ENCODE measurements at regions not wholly inside any gene's neighbourhood (a gene's known extent, or its start where the extent isn't known, plus 50 kb on each side); places are given as distances from the start of the nearest gene placed in this dataset.

DNA sequence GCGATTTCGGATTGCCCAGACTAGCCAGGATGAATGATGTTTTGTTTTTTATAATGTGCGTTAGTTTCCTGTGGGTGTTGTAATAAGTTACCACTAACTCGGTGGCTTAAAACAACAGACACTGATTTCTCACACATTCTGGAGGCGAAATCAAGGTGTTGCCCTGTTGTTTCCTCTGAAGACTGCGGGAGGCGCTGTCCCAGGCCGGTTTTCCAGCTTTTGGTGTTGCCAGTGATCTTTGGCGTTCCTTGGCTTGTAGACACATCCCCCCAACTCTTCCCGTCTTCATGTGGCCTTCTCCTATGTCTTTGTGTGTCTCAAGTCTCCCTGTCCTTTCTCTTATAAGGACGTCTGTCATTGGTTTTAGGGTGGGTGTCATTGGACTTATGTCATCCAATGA is 267.7 kb downstream of the AACS start:
- H3K36me3 Mint-ChIP-seq (ENCODE audit: low read depth): no peaks in the 10 kb centered on the region
- H3K27me3 Mint-ChIP-seq (ENCODE audit: insufficient read depth): peaks cover 3% of the 10 kb centered on the region; the same call in 1 of the 2 replicates
- DNase-seq: no peak
- H3K9me3 Mint-ChIP-seq: peaks cover 4% of the 10 kb centered on the region; the same call in 1 of the 2 replicates
- H3K4me3 Mint-ChIP-seq: no peak overlapping the region
- no peak overlapping the region for H3K27ac Mint-ChIP-seq
- no peaks in the 10 kb centered on the region for H3K4me1 Mint-ChIP-seq (ENCODE audit: low read depth)
- TF ChIP-seq, protein P1, sequence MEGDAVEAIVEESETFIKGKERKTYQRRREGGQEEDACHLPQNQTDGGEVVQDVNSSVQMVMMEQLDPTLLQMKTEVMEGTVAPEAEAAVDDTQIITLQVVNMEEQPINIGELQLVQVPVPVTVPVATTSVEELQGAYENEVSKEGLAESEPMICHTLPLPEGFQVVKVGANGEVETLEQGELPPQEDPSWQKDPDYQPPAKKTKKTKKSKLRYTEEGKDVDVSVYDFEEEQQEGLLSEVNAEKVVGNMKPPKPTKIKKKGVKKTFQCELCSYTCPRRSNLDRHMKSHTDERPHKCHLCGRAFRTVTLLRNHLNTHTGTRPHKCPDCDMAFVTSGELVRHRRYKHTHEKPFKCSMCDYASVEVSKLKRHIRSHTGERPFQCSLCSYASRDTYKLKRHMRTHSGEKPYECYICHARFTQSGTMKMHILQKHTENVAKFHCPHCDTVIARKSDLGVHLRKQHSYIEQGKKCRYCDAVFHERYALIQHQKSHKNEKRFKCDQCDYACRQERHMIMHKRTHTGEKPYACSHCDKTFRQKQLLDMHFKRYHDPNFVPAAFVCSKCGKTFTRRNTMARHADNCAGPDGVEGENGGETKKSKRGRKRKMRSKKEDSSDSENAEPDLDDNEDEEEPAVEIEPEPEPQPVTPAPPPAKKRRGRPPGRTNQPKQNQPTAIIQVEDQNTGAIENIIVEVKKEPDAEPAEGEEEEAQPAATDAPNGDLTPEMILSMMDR (IDR thresholded peaks at IDR 0.05): 0 out of 2 replicates have a peak, but pooled peaks have one; percentile 10

DNA sequence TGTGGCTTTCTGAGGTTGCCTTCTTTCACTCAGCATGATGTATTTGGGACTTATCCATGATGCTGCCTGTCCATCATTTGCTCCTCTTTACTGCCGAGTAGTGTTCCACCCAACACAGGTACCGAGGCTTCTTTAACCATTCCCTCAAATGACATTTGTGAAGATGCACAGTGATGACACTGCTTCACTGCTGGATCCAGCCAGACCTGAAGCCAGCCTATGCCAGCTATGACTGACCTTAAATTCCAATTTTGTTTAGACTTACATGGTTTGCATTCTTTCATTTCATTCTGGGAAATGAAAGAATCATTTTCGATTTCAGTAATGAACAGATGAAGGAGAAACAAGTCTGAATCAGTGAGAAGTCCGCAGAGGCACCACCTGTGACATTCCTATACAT is 271.0 kb downstream of the AACS start:
- TF ChIP-seq, protein P1 (IDR thresholded peaks at IDR 0.05): no peak
- H3K27ac Mint-ChIP-seq: no peak overlapping the region
- no peaks in the 10 kb centered on the region for H3K4me1 Mint-ChIP-seq (ENCODE audit: low read depth)
- DNase-seq: no peak
- H3K36me3 Mint-ChIP-seq (ENCODE audit: low read depth): no peaks in the 10 kb centered on the region
- peaks cover 3% of the 10 kb centered on the region; the same call in 1 of the 2 replicates for H3K27me3 Mint-ChIP-seq (ENCODE audit: insufficient read depth)
- no peak overlapping the region for H3K4me3 Mint-ChIP-seq
- peaks cover 11% of the 10 kb centered on the region; the same call in 1 of the 2 replicates for H3K9me3 Mint-ChIP-seq

DNA sequence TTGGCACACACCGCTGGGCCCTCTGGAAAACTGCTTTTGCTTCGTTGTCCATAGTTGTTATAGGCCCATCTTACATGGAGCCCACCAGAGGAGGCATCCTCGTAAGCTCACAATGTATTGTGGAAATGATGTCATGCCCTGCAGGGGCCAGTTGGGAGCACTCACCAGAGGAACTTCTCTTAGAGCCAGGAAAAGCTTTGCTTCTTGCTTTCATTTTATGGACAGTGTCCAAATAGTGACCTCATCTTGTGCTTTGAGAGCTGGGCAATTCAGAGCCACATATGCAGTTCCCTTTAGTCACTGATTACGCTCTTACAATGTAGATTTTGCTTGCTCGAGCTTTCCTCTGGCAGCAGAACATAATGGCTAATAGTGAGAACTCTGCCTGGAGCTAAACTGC is 275.6 kb downstream of the AACS start:
- H3K27me3 Mint-ChIP-seq (ENCODE audit: insufficient read depth): peaks cover 2% of the 10 kb centered on the region; the same call in 1 of the 2 replicates
- H3K27ac Mint-ChIP-seq: no peak overlapping the region
- H3K36me3 Mint-ChIP-seq (ENCODE audit: low read depth): no peaks in the 10 kb centered on the region
- H3K4me1 Mint-ChIP-seq (ENCODE audit: low read depth): no peaks in the 10 kb centered on the region
- H3K4me3 Mint-ChIP-seq: no peak overlapping the region
- peaks cover 18% of the 10 kb centered on the region for H3K9me3 Mint-ChIP-seq
- peak; percentile 35 for DNase-seq
- TF ChIP-seq, protein P1 (IDR thresholded peaks at IDR 0.05): no peak

DNA sequence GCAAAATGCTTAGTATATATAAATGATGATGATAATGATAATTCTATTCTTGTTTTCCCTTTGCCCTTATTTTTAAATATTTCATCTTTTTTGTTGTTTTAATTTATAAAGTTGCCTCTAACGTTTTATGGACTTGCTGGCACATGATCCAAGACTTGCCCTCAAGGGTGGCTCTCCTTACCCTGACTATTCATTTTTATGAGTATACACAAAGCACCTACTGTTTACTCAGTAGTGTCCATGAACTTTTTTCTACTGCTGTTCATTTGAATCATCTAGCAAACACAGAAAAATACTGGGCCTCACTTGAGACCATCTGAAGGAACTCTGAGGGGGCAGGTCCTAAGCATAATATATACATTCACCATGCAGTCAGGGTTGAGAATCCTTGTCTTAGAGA is 276.2 kb downstream of the AACS start:
- no peak overlapping the region for H3K4me3 Mint-ChIP-seq
- H3K36me3 Mint-ChIP-seq (ENCODE audit: low read depth): no peaks in the 10 kb centered on the region
- peaks cover 18% of the 10 kb centered on the region for H3K9me3 Mint-ChIP-seq
- H3K27me3 Mint-ChIP-seq (ENCODE audit: insufficient read depth): peaks cover 2% of the 10 kb centered on the region; the same call in 1 of the 2 replicates
- no peak overlapping the region for H3K27ac Mint-ChIP-seq
- no peak for DNase-seq
- no peaks in the 10 kb centered on the region for H3K4me1 Mint-ChIP-seq (ENCODE audit: low read depth)
- TF ChIP-seq, protein P1 (IDR thresholded peaks at IDR 0.05): no peak

DNA sequence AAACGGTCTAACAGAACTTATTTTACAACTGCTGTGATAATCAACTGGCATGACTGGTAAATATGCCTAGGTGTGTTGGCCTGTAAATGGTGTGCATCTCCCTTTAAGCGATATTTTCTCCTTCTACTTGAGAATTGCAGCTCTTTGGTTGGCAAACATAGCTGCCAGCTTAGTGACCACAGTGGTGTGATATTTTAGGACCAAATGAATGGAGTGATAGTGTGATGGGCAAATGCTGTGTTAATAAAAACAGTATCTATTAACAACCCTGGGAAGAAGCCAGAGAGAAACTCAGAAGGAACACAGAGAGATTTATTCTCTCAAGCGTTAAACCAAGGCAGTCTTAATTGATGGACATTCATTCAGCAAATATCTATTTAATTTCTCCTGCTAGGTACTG is 278.4 kb downstream of the AACS start:
- Mint-ChIP-seq H3K27ac (no peak overlapping the region), H3K4me3 (no peak overlapping the region), H3K4me1 (ENCODE audit: low read depth) (no peaks in the 10 kb centered on the region), H3K36me3 (ENCODE audit: low read depth) (no peaks in the 10 kb centered on the region), H3K9me3 (peaks cover 11% of the 10 kb centered on the region), H3K27me3 (ENCODE audit: insufficient read depth) (peaks cover 2% of the 10 kb centered on the region; the same call in 1 of the 2 replicates)
- TF ChIP-seq, protein P1 (IDR thresholded peaks at IDR 0.05): no peak
- no peak for DNase-seq

DNA sequence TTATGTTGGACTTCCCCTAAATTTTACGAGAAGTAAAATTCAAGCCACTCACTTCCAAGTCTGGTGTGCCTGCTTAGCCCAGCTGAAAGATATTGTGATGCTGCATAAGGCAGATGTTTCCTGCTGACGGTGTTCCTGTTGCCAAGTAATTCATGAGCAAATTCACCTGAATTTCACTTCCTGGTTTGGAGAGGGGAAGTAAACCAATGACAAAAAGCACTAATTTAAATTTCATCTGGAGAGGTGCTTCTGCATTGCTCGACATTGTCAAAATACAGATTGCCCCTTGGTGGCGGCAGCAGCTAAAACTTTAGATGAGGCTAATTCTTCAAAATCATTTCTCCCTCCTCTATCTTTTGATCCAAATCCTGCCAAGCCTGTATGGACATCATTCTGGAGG is 281.1 kb downstream of the AACS start:
- Mint-ChIP-seq H3K36me3 (ENCODE audit: low read depth) (no peaks in the 10 kb centered on the region), H3K27ac (no peak overlapping the region), H3K9me3 (peaks cover 30% of the 10 kb centered on the region), H3K4me3 (no peak overlapping the region), H3K27me3 (ENCODE audit: insufficient read depth) (peaks cover 2% of the 10 kb centered on the region; the same call in 1 of the 2 replicates), H3K4me1 (ENCODE audit: low read depth) (no peaks in the 10 kb centered on the region)
- no peak for DNase-seq
- TF ChIP-seq, protein P1 (IDR thresholded peaks at IDR 0.05): no peak; the same call in 1 of the 2 replicates
